PC-3 (cell line): ENCODE measurements at regions not wholly inside any gene's neighbourhood (a gene's known extent, or its start where the extent isn't known, plus 50 kb on each side); places are given as distances from the start of the nearest gene placed in this dataset.

Source experiments
- EZH2 ChIP-seq: fragments of 300-600 bp; sonication (generic); IDR thresholded peaks from one replicate; pipeline ENCODE4 v1.6.1; 2017; ENCODE audit warnings: antibody characterized with exemption, mild to moderate bottlenecking, low read length; ENCODE audit not compliant: unreplicated experiment
- EZH2phosphoT487 ChIP-seq: fragments of 300-600 bp; sonication (generic); IDR thresholded peaks from 2 replicates; pipeline ENCODE4 v1.6.1; 2018; ENCODE audit warnings: mild to moderate bottlenecking, antibody characterized with exemption, low read length, borderline replicate concordance
- TF ChIP-seq, protein P1 (sequence below): fragments of 300-600 bp; sonication (generic); conservative IDR thresholded peaks from 2 replicates; pipeline ENCODE4 v1.5.1; 2017; ENCODE audit warnings: antibody characterized with exemption, low read depth, mild to moderate bottlenecking, low read length

DNA sequence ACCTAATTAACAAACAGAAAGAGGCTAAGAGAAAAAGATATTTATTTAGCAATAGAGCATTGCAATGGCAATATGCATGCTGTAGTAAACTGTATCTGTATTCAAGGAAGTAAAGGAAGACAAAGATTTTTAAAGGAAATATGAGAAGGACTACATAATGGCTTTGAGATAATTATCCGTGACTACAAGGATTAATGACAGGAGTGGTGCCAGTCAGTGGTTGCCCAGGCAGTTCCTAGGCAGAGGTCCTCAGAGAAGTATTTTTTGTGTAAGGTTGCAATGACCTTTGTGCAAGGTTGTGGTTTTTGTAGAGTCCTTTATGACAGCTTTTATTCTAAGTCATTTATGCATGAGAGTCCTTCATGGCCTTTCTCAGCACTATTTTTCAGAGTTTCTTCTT lies 711.1 kb upstream of the CHRM3 start:
- TF ChIP-seq, protein P1, sequence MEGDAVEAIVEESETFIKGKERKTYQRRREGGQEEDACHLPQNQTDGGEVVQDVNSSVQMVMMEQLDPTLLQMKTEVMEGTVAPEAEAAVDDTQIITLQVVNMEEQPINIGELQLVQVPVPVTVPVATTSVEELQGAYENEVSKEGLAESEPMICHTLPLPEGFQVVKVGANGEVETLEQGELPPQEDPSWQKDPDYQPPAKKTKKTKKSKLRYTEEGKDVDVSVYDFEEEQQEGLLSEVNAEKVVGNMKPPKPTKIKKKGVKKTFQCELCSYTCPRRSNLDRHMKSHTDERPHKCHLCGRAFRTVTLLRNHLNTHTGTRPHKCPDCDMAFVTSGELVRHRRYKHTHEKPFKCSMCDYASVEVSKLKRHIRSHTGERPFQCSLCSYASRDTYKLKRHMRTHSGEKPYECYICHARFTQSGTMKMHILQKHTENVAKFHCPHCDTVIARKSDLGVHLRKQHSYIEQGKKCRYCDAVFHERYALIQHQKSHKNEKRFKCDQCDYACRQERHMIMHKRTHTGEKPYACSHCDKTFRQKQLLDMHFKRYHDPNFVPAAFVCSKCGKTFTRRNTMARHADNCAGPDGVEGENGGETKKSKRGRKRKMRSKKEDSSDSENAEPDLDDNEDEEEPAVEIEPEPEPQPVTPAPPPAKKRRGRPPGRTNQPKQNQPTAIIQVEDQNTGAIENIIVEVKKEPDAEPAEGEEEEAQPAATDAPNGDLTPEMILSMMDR = no peak
- TF ChIP-seq EZH2phosphoT487 = no peak
- TF ChIP-seq EZH2 = no peak
